Vagina (tissue), 2 donors: ENCODE measurements at regions not wholly inside any gene's neighbourhood (a gene's known extent, or its start where the extent isn't known, plus 50 kb on each side); places are given as distances from the start of the nearest gene placed in this dataset.
A peak's percentile ranks its signal among the peaks of the same experiment; 100 is the strongest.

Experiments used
- DNase-seq, 2 donors: peaks; one replicate each; pipeline ENCODE4 v3.0.0-alpha.2; 2017; ENCODE audit errors: extremely low spot score in 2 of 2
- H3K27ac ChIP-seq: fragments of 200-600 bp; sonication (generic); one replicate; pipeline ENCODE4 v1.5.1; 2019
- H3K27me3 ChIP-seq: fragments of 200-600 bp; sonication (generic); one replicate; pipeline ENCODE4 v1.5.1; 2019
- H3K36me3 ChIP-seq, 2 donors: fragments of 200-600 bp; sonication (generic); one replicate each; pipeline ENCODE4 v1.5.1; 2017 to 2019
- H3K4me1 ChIP-seq: fragments of 200-600 bp; sonication (generic); one replicate; pipeline ENCODE4 v1.5.1; 2019
- H3K4me3 ChIP-seq, 2 donors: fragments of 200-600 bp; sonication (generic); 1 replicate in 1 of 2; 2 replicates in 1 of 2; pipeline ENCODE4 v1.5.1; 2016 to 2019
- H3K9me3 ChIP-seq: fragments of 200-600 bp; sonication (generic); one replicate; pipeline ENCODE4 v1.5.1; 2019
- POLR2A ChIP-seq, 2 donors: fragments of 450-650 bp; IDR thresholded peaks; one replicate each; pipeline ENCODE4 v1.6.1; 2017; ENCODE audit warnings: antibody characterized with exemption in 2 of 2, mild to moderate bottlenecking in 2 of 2, moderate library complexity in 2 of 2
- POLR2AphosphoS5 ChIP-seq, 2 donors: sonication (generic); formaldehyde crosslinking; IDR thresholded peaks; one replicate each; pipeline ENCODE4 v1.9.0; 2017; ENCODE audit warnings: antibody characterized with exemption in 2 of 2, mild to moderate bottlenecking in 2 of 2, low read depth in 1 of 2; ENCODE audit not compliant: insufficient read depth in 1 of 2
- intact Hi-C: fragments of 100-400 bp; cut with DNase I; formaldehyde crosslinking; loops from one replicate; pipeline ENCODE4 v1.15.1; 2023
- TF ChIP-seq, protein P1 (sequence below), 3 experiments: fragments of 450-650 bp in 2 of 3; fragments of 200-600 bp in 1 of 3; sonication (generic) in 1 of 3; IDR thresholded peaks; one replicate each; pipeline ENCODE4 v1.5.1; 2017 to 2019; ENCODE audit warnings: antibody characterized with exemption in 3 of 3, mild to moderate bottlenecking in 2 of 3, moderate library complexity in 2 of 3

DNA sequence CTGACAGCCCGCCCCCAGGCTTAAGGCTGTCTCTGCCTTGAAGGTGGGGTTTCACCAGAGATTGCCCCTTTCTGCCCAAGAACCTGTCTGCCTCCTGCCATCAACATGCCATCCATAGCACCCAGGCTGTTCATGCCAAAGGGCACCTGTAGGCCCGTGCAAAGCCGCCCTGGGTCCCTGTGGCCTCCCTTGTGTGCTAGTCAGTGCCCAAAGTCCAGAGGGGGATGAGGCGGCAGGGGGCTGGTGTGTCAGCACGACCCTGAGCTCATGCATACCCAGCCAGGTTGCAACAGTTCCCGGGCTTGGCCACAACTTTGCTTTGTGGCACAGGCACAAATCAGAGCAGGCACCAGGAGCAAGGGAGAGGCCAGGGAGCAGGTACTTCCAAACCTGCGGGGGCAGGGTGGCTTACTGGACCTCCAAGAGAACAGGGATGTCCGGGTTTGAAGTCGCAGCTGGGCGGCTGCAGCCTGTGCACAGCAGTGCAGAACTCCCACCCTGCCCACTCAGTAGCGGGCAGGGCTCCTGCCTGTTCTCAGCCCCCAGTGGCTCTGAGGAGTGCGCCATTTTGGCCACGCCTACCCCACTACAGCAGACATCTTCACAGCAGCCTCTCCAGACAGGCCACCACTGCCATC lies 671.1 kb upstream of the GRM3 start:
- Histone ChIP-seq H3K9me3 (no peaks in the 10 kb centered on the region), H3K4me1 (no peaks in the 10 kb centered on the region), H3K27me3 (no peaks in the 10 kb centered on the region), H3K27ac (no peak overlapping the region), H3K4me3 (no peak overlapping the region), H3K36me3 (no peaks in the 10 kb centered on the region)
- no peak for TF ChIP-seq POLR2A (IDR thresholded peaks at IDR 0.05)
- intact Hi-C loops: no loop called here
- peak in 1 of 2 donors; percentile 79 for DNase-seq

DNA sequence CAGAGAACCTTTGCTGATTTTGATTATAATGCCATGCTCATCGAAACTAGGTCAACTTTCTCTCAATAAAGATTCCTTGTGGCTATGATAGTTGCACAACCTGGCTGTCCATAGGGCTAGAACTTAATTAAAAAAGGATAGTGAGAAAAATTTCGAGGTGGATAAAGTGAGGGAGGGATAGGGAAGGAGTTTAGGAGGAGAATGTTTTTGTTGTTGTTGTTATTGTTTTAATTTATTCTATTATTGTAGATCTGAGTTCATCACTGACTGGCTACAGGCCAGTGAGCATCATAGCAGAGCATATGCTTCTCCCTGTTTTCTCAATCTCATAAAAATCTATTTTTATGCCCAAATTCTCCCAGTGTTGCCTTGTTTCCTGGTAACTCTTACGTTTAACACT lies 688.7 kb upstream of the GRM3 start:
- Histone ChIP-seq H3K27ac (no peak overlapping the region), H3K27me3 (no peaks in the 10 kb centered on the region), H3K9me3 (no peaks in the 10 kb centered on the region), H3K4me1 (no peaks in the 10 kb centered on the region), H3K36me3 (no peaks in the 10 kb centered on the region), H3K4me3 (no peak overlapping the region)
- DNase-seq: no peak
- TF ChIP-seq, protein P1, sequence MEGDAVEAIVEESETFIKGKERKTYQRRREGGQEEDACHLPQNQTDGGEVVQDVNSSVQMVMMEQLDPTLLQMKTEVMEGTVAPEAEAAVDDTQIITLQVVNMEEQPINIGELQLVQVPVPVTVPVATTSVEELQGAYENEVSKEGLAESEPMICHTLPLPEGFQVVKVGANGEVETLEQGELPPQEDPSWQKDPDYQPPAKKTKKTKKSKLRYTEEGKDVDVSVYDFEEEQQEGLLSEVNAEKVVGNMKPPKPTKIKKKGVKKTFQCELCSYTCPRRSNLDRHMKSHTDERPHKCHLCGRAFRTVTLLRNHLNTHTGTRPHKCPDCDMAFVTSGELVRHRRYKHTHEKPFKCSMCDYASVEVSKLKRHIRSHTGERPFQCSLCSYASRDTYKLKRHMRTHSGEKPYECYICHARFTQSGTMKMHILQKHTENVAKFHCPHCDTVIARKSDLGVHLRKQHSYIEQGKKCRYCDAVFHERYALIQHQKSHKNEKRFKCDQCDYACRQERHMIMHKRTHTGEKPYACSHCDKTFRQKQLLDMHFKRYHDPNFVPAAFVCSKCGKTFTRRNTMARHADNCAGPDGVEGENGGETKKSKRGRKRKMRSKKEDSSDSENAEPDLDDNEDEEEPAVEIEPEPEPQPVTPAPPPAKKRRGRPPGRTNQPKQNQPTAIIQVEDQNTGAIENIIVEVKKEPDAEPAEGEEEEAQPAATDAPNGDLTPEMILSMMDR (IDR thresholded peaks at IDR 0.05): no peak
- TF ChIP-seq POLR2AphosphoS5 (IDR thresholded peaks at IDR 0.05; ENCODE audit: insufficient read depth in 1 of 2, low read depth in 1 of 2) (no peak), POLR2A (IDR thresholded peaks at IDR 0.05) (no peak)
- intact Hi-C loops: loop anchor here (1.0 kb wide), 1 partner anchor 31 kb away; no protein-coding TSS in a partner anchor

DNA sequence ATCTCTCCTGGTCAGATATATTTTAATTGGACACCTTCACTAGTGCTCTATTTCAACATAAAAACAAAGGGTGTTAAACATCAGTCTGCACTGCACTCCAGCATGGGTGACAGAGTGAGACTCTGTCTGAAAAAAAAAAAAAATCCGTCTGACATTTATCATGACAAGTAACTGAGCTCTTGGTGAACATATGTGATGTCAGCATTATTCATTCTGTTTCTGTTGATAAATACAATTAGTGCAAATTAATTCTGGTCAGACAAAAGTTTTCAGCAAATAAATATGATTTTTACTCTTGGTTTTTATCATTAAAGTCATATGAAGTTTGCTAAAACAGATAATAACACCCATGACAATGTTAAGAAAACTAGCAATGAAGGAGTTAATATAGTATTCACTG lies 692.8 kb upstream of the GRM3 start:
- intact Hi-C loops: no loop called here
- Histone ChIP-seq H3K27me3 (no peaks in the 10 kb centered on the region), H3K4me3 (no peak overlapping the region), H3K9me3 (no peaks in the 10 kb centered on the region), H3K36me3 (no peaks in the 10 kb centered on the region), H3K27ac (no peak overlapping the region), H3K4me1 (no peaks in the 10 kb centered on the region)
- no peak for TF ChIP-seq POLR2A (IDR thresholded peaks at IDR 0.05)
- TF ChIP-seq POLR2AphosphoS5 (IDR thresholded peaks at IDR 0.05; ENCODE audit: insufficient read depth in 1 of 2, low read depth in 1 of 2): no peak
- TF ChIP-seq, protein P1 (IDR thresholded peaks at IDR 0.05): no peak
- no peak for DNase-seq

DNA sequence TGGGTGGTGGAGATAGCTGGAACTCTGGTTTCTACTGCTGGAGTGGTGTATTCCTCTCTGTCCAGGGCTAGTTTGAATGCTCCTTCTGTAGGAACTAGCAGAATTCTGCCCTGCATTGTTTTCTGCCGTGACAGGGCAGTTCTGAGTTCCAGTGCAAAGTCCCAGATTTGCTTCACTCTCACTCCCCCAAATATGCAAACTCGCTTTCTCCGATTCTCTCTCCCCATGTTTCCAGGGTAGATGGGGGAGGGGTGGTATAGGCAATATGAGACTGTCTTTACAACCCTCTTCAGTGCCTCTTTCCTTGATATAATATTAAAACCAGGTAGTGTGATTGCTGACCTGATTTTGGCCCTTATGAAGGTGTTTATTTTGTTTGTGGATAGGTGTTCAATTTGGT lies 693.3 kb upstream of the GRM3 start:
- TF ChIP-seq POLR2A (IDR thresholded peaks at IDR 0.05) (no peak), POLR2AphosphoS5 (IDR thresholded peaks at IDR 0.05; ENCODE audit: insufficient read depth in 1 of 2, low read depth in 1 of 2) (no peak)
- TF ChIP-seq, protein P1 (IDR thresholded peaks at IDR 0.05): no peak
- Histone ChIP-seq H3K4me3 (no peak overlapping the region), H3K27ac (no peak overlapping the region), H3K9me3 (no peaks in the 10 kb centered on the region), H3K36me3 (no peaks in the 10 kb centered on the region), H3K4me1 (no peaks in the 10 kb centered on the region), H3K27me3 (no peaks in the 10 kb centered on the region)
- intact Hi-C loops: no loop called here
- DNase-seq: no peak

DNA sequence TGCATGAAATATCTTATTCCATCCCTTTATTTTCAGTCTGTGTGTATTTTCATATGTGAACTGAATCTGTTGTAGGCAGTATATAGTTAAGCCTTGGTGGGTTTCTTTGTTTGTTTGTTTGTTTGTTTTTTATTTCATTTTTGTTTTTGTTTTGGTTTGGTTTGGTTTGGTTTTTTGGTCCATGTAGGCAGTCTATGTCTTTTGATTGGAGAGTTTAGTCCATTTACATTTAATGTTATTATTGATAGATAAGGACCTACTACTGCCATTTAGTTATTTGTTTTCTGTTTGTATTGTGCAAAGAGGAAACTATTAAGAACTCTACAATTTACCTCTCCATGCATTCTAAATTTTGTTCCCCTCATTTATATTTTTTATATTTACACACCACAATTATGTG lies 695.9 kb upstream of the GRM3 start:
- Histone ChIP-seq H3K9me3 (no peaks in the 10 kb centered on the region), H3K4me3 (no peak overlapping the region), H3K4me1 (no peaks in the 10 kb centered on the region), H3K36me3 (no peaks in the 10 kb centered on the region), H3K27ac (no peak overlapping the region), H3K27me3 (no peaks in the 10 kb centered on the region)
- TF ChIP-seq, protein P1 (IDR thresholded peaks at IDR 0.05): no peak
- TF ChIP-seq POLR2AphosphoS5 (IDR thresholded peaks at IDR 0.05; ENCODE audit: insufficient read depth in 1 of 2, low read depth in 1 of 2) (no peak), POLR2A (IDR thresholded peaks at IDR 0.05) (no peak)
- intact Hi-C loops: no loop called here
- no peak for DNase-seq
